NOMO-1 (cell line): ENCODE measurements at regions not wholly inside any gene's neighbourhood (a gene's known extent, or its start where the extent isn't known, plus 50 kb on each side); places are given as distances from the start of the nearest gene placed in this dataset.
"Not testable (repeated sequence)": the region's sequence is repeated elsewhere in the genome, so short reads cannot be mapped to it uniquely, and the experiment has no call there.

Experiments
- DNase-seq, 2 experiments: peaks; one replicate each; lab custom pipeline; 2025; ENCODE audit not compliant: unreplicated experiment in 2 of 2; lab: John Stamatoyannopoulos, UW

GRCh38 chr14:83899706-83900105, 1630.2 kb upstream of the FLRT2 start:
- no peak for DNase-seq

- DNase-seq = no peak
Measured at GRCh38 chr14:83905157-83905556, 1624.8 kb upstream of the FLRT2 start.

DNA sequence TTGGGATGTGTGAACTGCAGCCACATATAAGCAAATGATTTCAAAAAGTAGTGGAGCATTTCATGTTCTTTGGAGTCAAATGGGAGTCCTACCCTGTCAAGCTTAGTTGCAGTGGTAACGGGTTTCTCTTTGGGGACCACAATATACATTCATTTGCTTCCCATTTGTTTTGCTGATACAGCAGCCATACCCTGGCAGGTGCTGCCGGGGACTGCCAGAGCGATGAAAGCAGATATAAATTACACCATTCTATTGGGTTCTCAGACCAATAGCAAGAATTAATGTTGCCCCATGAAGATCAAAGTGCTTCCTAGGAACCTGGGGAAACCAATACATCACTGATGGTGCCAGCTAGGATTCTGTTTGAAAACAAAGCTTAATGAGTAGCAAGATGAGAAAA, 1621.5 kb upstream of the FLRT2 start:
- DNase-seq = no peak

- DNase-seq = no peak
Measured at GRCh38 chr14:83909507-83909906, 1620.4 kb upstream of the FLRT2 start.

DNA sequence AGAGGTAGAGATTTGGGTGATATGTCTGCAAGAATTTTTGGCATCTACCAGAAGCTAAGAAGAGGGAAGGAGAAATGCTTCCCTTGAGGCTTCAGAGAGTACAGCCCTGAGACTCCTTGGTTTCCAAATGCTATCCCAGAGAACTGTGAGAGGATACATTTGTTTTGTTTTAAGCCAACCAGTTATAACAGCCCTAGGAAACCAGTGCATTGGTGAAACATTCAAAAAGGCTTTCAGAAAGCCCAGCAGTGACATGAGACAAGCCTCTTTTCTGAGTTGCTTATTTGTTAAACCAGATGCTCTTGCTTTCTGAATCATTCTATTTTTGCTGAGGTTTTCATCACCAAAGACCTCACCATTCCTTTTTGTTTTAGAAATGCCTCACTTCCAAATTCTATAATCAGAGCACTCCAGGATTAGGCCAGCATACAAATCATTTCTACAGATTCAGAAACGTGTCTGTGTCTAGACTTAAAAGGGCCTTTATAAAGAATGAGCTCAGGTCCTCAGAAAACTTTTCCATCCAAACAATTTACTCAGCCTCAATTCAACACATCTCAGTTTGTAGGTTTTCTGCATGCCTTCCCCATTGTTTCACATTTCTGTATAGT, 1617.8 kb upstream of the FLRT2 start:
- DNase-seq = no peak

DNA sequence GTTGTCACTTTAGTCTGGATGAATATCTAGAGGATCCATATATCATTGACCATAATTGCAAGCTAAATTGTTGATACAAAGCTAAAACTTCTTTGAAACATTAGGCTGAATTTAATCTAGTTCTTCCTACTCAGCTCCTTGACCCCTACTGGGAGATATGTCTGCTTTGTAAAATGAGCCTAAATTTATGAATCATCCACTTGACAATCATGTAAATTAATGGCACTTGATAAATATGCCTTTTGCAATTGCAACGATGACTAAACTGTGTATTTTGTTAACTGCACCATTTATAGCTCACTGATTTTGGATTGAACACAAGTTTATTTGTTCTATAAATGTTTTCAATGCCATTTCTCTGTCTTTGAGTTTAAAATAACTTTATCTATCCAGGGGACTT, 1616.5 kb upstream of the FLRT2 start:
- no peak for DNase-seq

- no peak for DNase-seq
Measured at GRCh38 chr14:83918546-83918945, 1611.4 kb upstream of the FLRT2 start.

GRCh38 chr14:83919675-83920074, 1610.3 kb upstream of the FLRT2 start:
- not testable (repeated sequence) for DNase-seq

- DNase-seq = no peak
Measured at GRCh38 chr14:83923842-83924241, 1606.1 kb upstream of the FLRT2 start.

GRCh38 chr14:83924259-83924658, 1605.7 kb upstream of the FLRT2 start:
- no peak for DNase-seq

DNA sequence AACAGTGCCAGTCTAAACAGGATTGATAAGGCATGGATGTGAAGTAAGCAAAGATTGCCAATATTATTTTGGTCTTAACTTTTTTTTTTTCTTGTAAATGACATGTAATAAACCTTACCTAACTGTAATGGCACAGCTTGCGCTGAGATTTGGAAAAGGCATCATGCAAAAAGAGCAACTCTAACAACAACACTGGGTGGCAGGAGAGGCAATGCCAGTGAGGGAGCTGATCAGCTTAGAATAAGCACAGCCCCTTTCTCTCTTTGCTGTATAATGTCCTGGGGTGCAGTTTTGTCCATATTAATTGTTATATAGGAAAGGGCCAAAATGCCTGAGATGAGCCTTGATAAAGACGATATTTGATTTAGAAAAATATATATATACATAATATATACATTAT, 1589.7 kb upstream of the FLRT2 start:
- DNase-seq = no peak

- no peak for DNase-seq
Measured at GRCh38 chr14:83958359-83958758, 1571.6 kb upstream of the FLRT2 start.

- DNase-seq = no peak
Measured at GRCh38 chr14:83960832-83961512, 1569.0 kb upstream of the FLRT2 start.

DNA sequence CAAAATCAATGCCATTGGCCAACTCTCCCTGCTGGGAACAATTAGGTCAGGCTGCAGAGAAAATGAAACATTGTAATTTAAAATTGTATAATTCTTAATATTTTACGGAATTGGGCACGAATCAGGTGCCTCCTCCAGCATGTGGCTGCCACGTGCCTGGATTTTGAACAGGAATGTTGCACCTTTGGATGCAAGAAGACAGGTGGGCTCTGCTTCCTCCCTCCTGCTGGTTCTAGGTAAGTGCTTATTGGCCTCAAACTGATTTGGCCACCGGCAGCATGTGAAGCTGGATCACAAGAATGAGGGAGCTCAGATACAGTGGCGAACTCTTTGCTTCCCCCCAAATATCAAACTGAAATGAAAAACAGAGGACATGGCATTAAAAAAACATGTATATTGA, 1559.9 kb upstream of the FLRT2 start:
- DNase-seq = no peak

- no peak for DNase-seq
Measured at GRCh38 chr14:83972631-83973030, 1557.3 kb upstream of the FLRT2 start.

- DNase-seq = no peak
Measured at GRCh38 chr14:83974647-83975163, 1555.2 kb upstream of the FLRT2 start.

GRCh38 chr14:83975435-83975834, 1554.5 kb upstream of the FLRT2 start:
- no peak for DNase-seq

- no peak for DNase-seq
Measured at GRCh38 chr14:83975841-83976770, 1553.8 kb upstream of the FLRT2 start.

- no peak for DNase-seq
Measured at GRCh38 chr14:83977583-83977982, 1552.4 kb upstream of the FLRT2 start.

- DNase-seq = not testable (repeated sequence)
Measured at GRCh38 chr14:83981676-83982258, 1548.2 kb upstream of the FLRT2 start.

GRCh38 chr14:83988275-83988674, 1541.7 kb upstream of the FLRT2 start:
- DNase-seq = peak; percentile 69 to 81
